GM23338 (cell line): ENCODE measurements at regions not wholly inside any gene's neighbourhood (a gene's known extent, or its start where the extent isn't known, plus 50 kb on each side); places are given as distances from the start of the nearest gene placed in this dataset.

Source experiments
- ATAC-seq: fragments of 200-7000 bp; cut with Tn5 transposase; 3 replicates; pipeline ENCODE4 v1.9.1; 2020
- DNase-seq: peaks from one replicate; pipeline ENCODE4 v3.0.0-alpha.2; 2015; ENCODE audit warnings: low spot score
- H2AFZ ChIP-seq: fragments of 200-600 bp; sonication (generic); 2 replicates; pipeline ENCODE4 v1.8.0; 2016; ENCODE audit warnings: antibody characterized with exemption, mild to moderate bottlenecking, moderate library complexity
- H3F3A ChIP-seq: fragments of 200-600 bp; sonication (generic); replicated peaks from 2 replicates; pipeline ENCODE4 v1.8.0; 2017; ENCODE audit warnings: antibody characterized with exemption, mixed run types, low read depth
- H3K27ac ChIP-seq: fragments of 200-600 bp; sonication (generic); 2 replicates; pipeline ENCODE4 v1.6.1; 2016; ENCODE audit warnings: low read depth
- H3K27me3 ChIP-seq: fragments of 200-600 bp; sonication (generic); 2 replicates; pipeline ENCODE4 v1.8.0; 2016; ENCODE audit warnings: mild to moderate bottlenecking, mixed run types, moderate library complexity; ENCODE audit not compliant: insufficient read depth
- H3K36me3 ChIP-seq: fragments of 200-600 bp; sonication (generic); 2 replicates; pipeline ENCODE4 v1.8.0; 2016; ENCODE audit warnings: mild to moderate bottlenecking; ENCODE audit not compliant: insufficient read depth
- H3K4me1 ChIP-seq: fragments of 200-600 bp; sonication (generic); 2 replicates; pipeline ENCODE4 v1.8.0; 2016; ENCODE audit warnings: mild to moderate bottlenecking, moderate library complexity; ENCODE audit not compliant: insufficient read depth
- H3K4me2 ChIP-seq: fragments of 200-600 bp; sonication (generic); 2 replicates; pipeline ENCODE4 v1.7.1; 2017; ENCODE audit warnings: mixed run types
- H3K4me3 ChIP-seq: fragments of 200-600 bp; sonication (generic); 2 replicates; pipeline ENCODE4 v1.6.1; 2016; ENCODE audit warnings: mixed run types
- H3K79me2 ChIP-seq: fragments of 200-600 bp; sonication (generic); replicated peaks from 2 replicates; pipeline ENCODE4 v1.8.0; 2017; ENCODE audit warnings: mild to moderate bottlenecking; ENCODE audit not compliant: insufficient read depth
- H3K9me2 ChIP-seq: fragments of 200-600 bp; sonication (generic); 2 replicates; pipeline ENCODE4 v1.8.0; 2017; ENCODE audit not compliant: insufficient read depth
- H4K20me1 ChIP-seq: fragments of 200-600 bp; sonication (generic); replicated peaks from 2 replicates; pipeline ENCODE4 v1.8.0; 2017; ENCODE audit warnings: mild to moderate bottlenecking; ENCODE audit not compliant: insufficient read depth
- H3K27ac Mint-ChIP-seq: 2 replicates; pipeline ENCODE4 v1.8.0; 2020; ENCODE audit warnings: inconsistent platforms, mild to moderate bottlenecking, moderate library complexity, mixed read lengths
- H3K27me3 Mint-ChIP-seq: 3 replicates; pipeline ENCODE4 v1.8.0; 2022; ENCODE audit warnings: low read depth, mild to moderate bottlenecking, moderate library complexity, mixed read lengths, inconsistent platforms; ENCODE audit not compliant: insufficient read depth, poor library complexity
- H3K36me3 Mint-ChIP-seq: 3 replicates; pipeline ENCODE4 v1.8.0; 2021; ENCODE audit warnings: low read depth, mild to moderate bottlenecking, inconsistent platforms, moderate library complexity, mixed read lengths
- H3K4me1 Mint-ChIP-seq: 3 replicates; pipeline ENCODE4 v1.8.0; 2020; ENCODE audit warnings: mild to moderate bottlenecking, inconsistent platforms, mixed read lengths
- H3K4me3 Mint-ChIP-seq: 3 replicates; pipeline ENCODE4 v1.8.0; 2021; ENCODE audit warnings: moderate library complexity, mild to moderate bottlenecking, inconsistent platforms, mixed read lengths
- H3K9me3 Mint-ChIP-seq: 3 replicates; pipeline ENCODE4 v1.8.0; 2020; ENCODE audit warnings: moderate library complexity, mild to moderate bottlenecking, inconsistent platforms, mixed read lengths
- CREB1 ChIP-seq: fragments of 250-450 bp; sonication (Bioruptor Pico); IDR thresholded peaks from 2 replicates; pipeline ENCODE4 v1.5.0; 2020; ENCODE audit warnings: low read depth, mild to moderate bottlenecking, moderate library complexity
- EZH2 ChIP-seq: fragments of 200-600 bp; sonication (generic); IDR thresholded peaks from one replicate; pipeline ENCODE4 v1.8.0; 2017; ENCODE audit warnings: antibody characterized with exemption, mild to moderate bottlenecking, low read depth; ENCODE audit not compliant: unreplicated experiment
- EZH2phosphoT487 ChIP-seq: fragments of 200-600 bp; sonication (generic); IDR thresholded peaks from one replicate; pipeline ENCODE4 v1.8.1; 2018; ENCODE audit warnings: antibody characterized with exemption; ENCODE audit not compliant: unreplicated experiment
- JUNB ChIP-seq: IDR thresholded peaks from one replicate; pipeline ENCODE4 v1.6.1; 2016; ENCODE audit warnings: antibody characterized with exemption; ENCODE audit not compliant: unreplicated experiment
- NANOG ChIP-seq: IDR thresholded peaks from 2 replicates; pipeline ENCODE4 v1.6.1; 2016; ENCODE audit warnings: antibody characterized with exemption, borderline replicate concordance
- POLR2AphosphoS5 ChIP-seq: IDR thresholded peaks from 2 replicates; pipeline ENCODE4 v1.6.1; 2016; ENCODE audit warnings: antibody characterized with exemption, low read depth
- STAT1 ChIP-seq: IDR thresholded peaks from one replicate; pipeline ENCODE4 v1.6.1; 2016; ENCODE audit warnings: antibody characterized with exemption; ENCODE audit not compliant: unreplicated experiment
- ZNF114 ChIP-seq: fragments of 250-450 bp; sonication (Bioruptor Pico); IDR thresholded peaks from 2 replicates; pipeline ENCODE4 v1.5.0; 2020; ENCODE audit warnings: mild to moderate bottlenecking, moderate library complexity
- ZNF331 ChIP-seq: fragments of 250-450 bp; sonication (Bioruptor Pico); IDR thresholded peaks from 2 replicates; pipeline ENCODE4 v1.5.0; 2020; ENCODE audit warnings: low read depth, mild to moderate bottlenecking, moderate library complexity
- TF ChIP-seq, protein P1 (sequence below), 2 experiments: fragments of 200-600 bp in 1 of 2; sonication (generic) in 1 of 2; conservative IDR thresholded peaks; 2 replicates each; pipeline versions ENCODE4 v1.5.1 to v1.6.1; 2016 to 2017; ENCODE audit warnings: antibody characterized with exemption in 2 of 2, low read depth in 2 of 2, mild to moderate bottlenecking in 2 of 2, moderate library complexity in 1 of 2
- TF ChIP-seq, protein P2 (sequence below): IDR thresholded peaks from 2 replicates; pipeline ENCODE4 v1.6.1; 2016; ENCODE audit warnings: antibody characterized with exemption
- TF ChIP-seq, protein P3 (sequence below): fragments of 250-450 bp; sonication (Bioruptor Pico); IDR thresholded peaks from 2 replicates; pipeline ENCODE4 v1.5.0; 2020; ENCODE audit warnings: mild to moderate bottlenecking, moderate library complexity
- TF ChIP-seq, protein P4 (sequence below): IDR thresholded peaks from one replicate; pipeline ENCODE4 v1.6.1; 2018; ENCODE audit warnings: antibody characterized with exemption; ENCODE audit not compliant: unreplicated experiment

DNA sequence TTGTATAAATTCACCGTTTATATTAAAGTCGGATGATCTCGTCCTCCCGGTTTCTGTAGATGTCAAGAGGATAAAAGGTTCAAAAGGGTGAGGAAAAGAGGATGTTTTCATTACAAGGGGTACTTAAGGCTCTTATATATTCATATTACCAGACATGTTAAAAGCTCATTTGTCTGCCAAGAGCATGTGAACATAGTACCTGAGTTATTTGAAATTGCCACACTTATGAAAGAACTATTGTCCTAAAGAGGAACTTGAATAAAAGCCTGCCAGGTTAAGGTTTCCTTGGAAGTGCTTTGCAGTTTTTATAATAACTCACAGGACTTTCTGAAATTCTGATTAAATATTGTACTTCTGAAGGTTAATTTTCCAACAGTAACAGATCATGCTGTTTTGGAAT, 1915.1 kb downstream of the MAT2B start:
- DNase-seq: no peak
- no peaks in the 10 kb centered on the region for H3K27me3 Mint-ChIP-seq
- H3K4me1 ChIP-seq: no peaks in the 10 kb centered on the region
- no peak overlapping the region for H3K27ac ChIP-seq
- H3K36me3 ChIP-seq: no peaks in the 10 kb centered on the region
- no peaks in the 10 kb centered on the region for H3F3A ChIP-seq
- no peaks in the 10 kb centered on the region for H3K79me2 ChIP-seq
- no peak overlapping the region for H3K4me2 ChIP-seq
- H3K27ac Mint-ChIP-seq: no peak overlapping the region
- no peak overlapping the region for H2AFZ ChIP-seq
- no peak overlapping the region for H3K4me3 Mint-ChIP-seq
- TF ChIP-seq ZNF114 (no peak), EZH2 (no peak), EZH2phosphoT487 (no peak), STAT1 (no peak), CREB1 (no peak), POLR2AphosphoS5 (no peak), JUNB (no peak), ZNF331 (CRISPR knock-in tag) (no peak), NANOG (no peak)
- TF ChIP-seq, protein P1, sequence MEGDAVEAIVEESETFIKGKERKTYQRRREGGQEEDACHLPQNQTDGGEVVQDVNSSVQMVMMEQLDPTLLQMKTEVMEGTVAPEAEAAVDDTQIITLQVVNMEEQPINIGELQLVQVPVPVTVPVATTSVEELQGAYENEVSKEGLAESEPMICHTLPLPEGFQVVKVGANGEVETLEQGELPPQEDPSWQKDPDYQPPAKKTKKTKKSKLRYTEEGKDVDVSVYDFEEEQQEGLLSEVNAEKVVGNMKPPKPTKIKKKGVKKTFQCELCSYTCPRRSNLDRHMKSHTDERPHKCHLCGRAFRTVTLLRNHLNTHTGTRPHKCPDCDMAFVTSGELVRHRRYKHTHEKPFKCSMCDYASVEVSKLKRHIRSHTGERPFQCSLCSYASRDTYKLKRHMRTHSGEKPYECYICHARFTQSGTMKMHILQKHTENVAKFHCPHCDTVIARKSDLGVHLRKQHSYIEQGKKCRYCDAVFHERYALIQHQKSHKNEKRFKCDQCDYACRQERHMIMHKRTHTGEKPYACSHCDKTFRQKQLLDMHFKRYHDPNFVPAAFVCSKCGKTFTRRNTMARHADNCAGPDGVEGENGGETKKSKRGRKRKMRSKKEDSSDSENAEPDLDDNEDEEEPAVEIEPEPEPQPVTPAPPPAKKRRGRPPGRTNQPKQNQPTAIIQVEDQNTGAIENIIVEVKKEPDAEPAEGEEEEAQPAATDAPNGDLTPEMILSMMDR (conservative IDR thresholded peaks at IDR 0.05; ENCODE audit: low read depth in 2 of 2): no peak
- TF ChIP-seq, protein P2, sequence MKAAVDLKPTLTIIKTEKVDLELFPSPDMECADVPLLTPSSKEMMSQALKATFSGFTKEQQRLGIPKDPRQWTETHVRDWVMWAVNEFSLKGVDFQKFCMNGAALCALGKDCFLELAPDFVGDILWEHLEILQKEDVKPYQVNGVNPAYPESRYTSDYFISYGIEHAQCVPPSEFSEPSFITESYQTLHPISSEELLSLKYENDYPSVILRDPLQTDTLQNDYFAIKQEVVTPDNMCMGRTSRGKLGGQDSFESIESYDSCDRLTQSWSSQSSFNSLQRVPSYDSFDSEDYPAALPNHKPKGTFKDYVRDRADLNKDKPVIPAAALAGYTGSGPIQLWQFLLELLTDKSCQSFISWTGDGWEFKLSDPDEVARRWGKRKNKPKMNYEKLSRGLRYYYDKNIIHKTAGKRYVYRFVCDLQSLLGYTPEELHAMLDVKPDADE: no peak
- TF ChIP-seq, protein P3, sequence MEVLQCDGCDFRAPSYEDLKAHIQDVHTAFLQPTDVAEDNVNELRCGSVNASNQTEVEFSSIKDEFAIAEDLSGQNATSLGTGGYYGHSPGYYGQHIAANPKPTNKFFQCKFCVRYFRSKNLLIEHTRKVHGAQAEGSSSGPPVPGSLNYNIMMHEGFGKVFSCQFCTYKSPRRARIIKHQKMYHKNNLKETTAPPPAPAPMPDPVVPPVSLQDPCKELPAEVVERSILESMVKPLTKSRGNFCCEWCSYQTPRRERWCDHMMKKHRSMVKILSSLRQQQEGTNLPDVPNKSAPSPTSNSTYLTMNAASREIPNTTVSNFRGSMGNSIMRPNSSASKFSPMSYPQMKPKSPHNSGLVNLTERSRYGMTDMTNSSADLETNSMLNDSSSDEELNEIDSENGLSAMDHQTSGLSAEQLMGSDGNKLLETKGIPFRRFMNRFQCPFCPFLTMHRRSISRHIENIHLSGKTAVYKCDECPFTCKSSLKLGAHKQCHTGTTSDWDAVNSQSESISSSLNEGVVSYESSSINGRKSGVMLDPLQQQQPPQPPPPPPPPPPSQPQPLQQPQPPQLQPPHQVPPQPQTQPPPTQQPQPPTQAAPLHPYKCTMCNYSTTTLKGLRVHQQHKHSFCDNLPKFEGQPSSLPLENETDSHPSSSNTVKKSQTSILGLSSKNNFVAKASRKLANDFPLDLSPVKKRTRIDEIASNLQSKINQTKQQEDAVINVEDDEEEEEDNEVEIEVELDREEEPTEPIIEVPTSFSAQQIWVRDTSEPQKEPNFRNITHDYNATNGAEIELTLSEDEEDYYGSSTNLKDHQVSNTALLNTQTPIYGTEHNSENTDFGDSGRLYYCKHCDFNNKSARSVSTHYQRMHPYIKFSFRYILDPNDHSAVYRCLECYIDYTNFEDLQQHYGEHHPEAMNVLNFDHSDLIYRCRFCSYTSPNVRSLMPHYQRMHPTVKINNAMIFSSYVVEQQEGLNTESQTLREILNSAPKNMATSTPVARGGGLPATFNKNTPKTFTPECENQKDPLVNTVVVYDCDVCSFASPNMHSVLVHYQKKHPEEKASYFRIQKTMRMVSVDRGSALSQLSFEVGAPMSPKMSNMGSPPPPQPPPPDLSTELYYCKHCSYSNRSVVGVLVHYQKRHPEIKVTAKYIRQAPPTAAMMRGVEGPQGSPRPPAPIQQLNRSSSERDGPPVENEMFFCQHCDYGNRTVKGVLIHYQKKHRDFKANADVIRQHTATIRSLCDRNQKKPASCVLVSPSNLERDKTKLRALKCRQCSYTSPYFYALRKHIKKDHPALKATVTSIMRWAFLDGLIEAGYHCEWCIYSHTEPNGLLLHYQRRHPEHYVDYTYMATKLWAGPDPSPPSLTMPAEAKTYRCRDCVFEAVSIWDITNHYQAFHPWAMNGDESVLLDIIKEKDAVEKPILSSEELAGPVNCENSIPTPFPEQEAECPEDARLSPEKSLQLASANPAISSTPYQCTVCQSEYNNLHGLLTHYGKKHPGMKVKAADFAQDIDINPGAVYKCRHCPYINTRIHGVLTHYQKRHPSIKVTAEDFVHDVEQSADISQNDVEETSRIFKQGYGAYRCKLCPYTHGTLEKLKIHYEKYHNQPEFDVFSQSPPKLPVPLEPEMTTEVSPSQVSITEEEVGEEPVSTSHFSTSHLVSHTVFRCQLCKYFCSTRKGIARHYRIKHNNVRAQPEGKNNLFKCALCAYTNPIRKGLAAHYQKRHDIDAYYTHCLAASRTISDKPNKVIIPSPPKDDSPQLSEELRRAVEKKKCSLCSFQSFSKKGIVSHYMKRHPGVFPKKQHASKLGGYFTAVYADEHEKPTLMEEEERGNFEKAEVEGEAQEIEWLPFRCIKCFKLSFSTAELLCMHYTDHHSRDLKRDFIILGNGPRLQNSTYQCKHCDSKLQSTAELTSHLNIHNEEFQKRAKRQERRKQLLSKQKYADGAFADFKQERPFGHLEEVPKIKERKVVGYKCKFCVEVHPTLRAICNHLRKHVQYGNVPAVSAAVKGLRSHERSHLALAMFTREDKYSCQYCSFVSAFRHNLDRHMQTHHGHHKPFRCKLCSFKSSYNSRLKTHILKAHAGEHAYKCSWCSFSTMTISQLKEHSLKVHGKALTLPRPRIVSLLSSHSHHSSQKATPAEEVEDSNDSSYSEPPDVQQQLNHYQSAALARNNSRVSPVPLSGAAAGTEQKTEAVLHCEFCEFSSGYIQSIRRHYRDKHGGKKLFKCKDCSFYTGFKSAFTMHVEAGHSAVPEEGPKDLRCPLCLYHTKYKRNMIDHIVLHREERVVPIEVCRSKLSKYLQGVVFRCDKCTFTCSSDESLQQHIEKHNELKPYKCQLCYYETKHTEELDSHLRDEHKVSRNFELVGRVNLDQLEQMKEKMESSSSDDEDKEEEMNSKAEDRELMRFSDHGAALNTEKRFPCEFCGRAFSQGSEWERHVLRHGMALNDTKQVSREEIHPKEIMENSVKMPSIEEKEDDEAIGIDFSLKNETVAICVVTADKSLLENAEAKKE (CRISPR knock-in tag): no peak
- TF ChIP-seq, protein P4, sequence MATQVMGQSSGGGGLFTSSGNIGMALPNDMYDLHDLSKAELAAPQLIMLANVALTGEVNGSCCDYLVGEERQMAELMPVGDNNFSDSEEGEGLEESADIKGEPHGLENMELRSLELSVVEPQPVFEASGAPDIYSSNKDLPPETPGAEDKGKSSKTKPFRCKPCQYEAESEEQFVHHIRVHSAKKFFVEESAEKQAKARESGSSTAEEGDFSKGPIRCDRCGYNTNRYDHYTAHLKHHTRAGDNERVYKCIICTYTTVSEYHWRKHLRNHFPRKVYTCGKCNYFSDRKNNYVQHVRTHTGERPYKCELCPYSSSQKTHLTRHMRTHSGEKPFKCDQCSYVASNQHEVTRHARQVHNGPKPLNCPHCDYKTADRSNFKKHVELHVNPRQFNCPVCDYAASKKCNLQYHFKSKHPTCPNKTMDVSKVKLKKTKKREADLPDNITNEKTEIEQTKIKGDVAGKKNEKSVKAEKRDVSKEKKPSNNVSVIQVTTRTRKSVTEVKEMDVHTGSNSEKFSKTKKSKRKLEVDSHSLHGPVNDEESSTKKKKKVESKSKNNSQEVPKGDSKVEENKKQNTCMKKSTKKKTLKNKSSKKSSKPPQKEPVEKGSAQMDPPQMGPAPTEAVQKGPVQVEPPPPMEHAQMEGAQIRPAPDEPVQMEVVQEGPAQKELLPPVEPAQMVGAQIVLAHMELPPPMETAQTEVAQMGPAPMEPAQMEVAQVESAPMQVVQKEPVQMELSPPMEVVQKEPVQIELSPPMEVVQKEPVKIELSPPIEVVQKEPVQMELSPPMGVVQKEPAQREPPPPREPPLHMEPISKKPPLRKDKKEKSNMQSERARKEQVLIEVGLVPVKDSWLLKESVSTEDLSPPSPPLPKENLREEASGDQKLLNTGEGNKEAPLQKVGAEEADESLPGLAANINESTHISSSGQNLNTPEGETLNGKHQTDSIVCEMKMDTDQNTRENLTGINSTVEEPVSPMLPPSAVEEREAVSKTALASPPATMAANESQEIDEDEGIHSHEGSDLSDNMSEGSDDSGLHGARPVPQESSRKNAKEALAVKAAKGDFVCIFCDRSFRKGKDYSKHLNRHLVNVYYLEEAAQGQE: no peak
- no peaks in the 10 kb centered on the region for H3K27me3 ChIP-seq
- no peaks in the 10 kb centered on the region for H4K20me1 ChIP-seq
- H3K36me3 Mint-ChIP-seq: peaks cover 7% of the 10 kb centered on the region; the same call in 2 of the 3 replicates
- no peaks in the 10 kb centered on the region for H3K4me1 Mint-ChIP-seq
- H3K4me3 ChIP-seq: no peak overlapping the region
- peaks cover 24% of the 10 kb centered on the region for H3K9me3 Mint-ChIP-seq
- ATAC-seq: no peak
- H3K9me2 ChIP-seq: peaks cover 2% of the 10 kb centered on the region; the same call in 1 of the 2 replicates
